ENCODE measurements at regions not wholly inside any gene's neighbourhood (a gene's known extent, or its start where the extent isn't known, plus 50 kb on each side); places are given as distances from the start of the nearest gene placed in this dataset.

DNA sequence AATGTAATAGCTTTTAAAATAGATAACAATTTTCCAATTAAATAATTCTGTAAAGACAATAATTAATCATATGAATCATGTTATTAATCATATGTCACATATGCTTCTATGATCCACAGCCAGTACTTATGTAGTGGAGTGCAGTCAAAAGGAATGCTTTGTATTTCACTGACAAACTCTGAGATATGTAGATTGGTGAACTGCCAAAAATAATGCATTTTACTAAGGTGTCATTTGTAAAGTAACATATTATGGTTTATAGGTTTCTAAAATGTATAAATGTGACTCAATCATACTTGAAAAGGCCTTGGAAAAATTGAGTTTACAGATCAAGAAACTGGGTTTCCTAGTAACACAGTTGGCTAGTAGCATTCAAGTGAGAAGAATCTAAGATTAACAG, 93.8 kb upstream of the KCNH7 start:
- no peak for ATAC-seq
- POLR2A ChIA-PET: no interaction called here

DNA sequence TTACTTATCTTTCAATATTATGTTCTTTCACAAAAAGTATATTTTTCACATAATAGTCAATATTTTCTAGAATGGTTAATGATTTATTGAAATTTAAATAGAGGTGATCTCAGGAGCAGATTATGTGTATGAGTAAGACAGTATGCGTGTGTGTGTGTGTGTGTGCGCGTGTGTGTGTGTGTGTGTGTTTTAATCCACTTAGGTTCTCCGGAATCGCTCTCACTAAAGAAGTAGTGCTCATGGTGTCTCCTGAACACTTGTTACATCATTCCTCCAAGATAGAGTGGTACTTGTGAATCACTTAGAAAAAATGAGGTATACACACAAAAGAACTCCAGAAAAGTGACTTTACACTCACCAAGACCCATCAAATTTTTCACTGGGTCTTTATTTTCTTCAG, 91.0 kb upstream of the KCNH7 start:
- no peak for FAIRE-seq
- 10% methylated on average over 5 of the region's 5 CpGs for WGBS (ENCODE audit: missing lambda C conversion rate)
- ChIA-PET POLR2A (no interaction called here), CTCF (no interaction called here)
- H3K27ac ChIP-seq: peak overlapping the region; percentile 52 to 60; a peak in 3 of 6 replicates
- H3K9me3 ChIP-seq: no peaks in the 10 kb centered on the region
- no peak overlapping the region for H3K4me3 ChIP-seq
- TF ChIP-seq JUN (IDR thresholded peaks at IDR 0.05): 0 out of 5 replicates have a peak, but pooled peaks of 1 of the 2 experiments have one; percentile 27
- TF ChIP-seq RAD21 (conservative IDR thresholded peaks at IDR 0.05 in 1 of 2, IDR thresholded peaks at IDR 0.05 in 1 of 2): no peak
- TF ChIP-seq TP53 (CRISPR knock-in tag; IDR thresholded peaks at IDR 0.05): no peak
- no peak for TF ChIP-seq POLR2A (IDR thresholded peaks at IDR 0.05; ENCODE audit: low read length)
- peak; percentile 59; the same call in 1 of the 2 replicates for TF ChIP-seq FOSL2 (IDR thresholded peaks at IDR 0.05)
- TF ChIP-seq FOSL2 (CRISPR knock-in tag; IDR thresholded peaks at IDR 0.05): peak; percentile 76
- no peak for TF ChIP-seq ELK1 (IDR thresholded peaks at IDR 0.05; ENCODE audit: low read depth, low read length)
- TF ChIP-seq FOSB (CRISPR knock-in tag; IDR thresholded peaks at IDR 0.05): no peak
- TF ChIP-seq HDAC2 (IDR thresholded peaks at IDR 0.05): no peak
- peak; percentile 47; the same call in 1 of the 2 replicates for TF ChIP-seq GATA3 (IDR thresholded peaks at IDR 0.05; ENCODE audit: borderline replicate concordance)
- no peak for TF ChIP-seq MYC (IDR thresholded peaks at IDR 0.05; ENCODE audit: borderline replicate concordance, low read length)
- peak; percentile 67 for TF ChIP-seq JUNB (IDR thresholded peaks at IDR 0.05)
- no peak for TF ChIP-seq CEBPB (IDR thresholded peaks at IDR 0.05)
- no peak for TF ChIP-seq HOXA7 (CRISPR knock-in tag; IDR thresholded peaks at IDR 0.05)
- no peak for TF ChIP-seq FOXS1 (CRISPR knock-in tag; IDR thresholded peaks at IDR 0.05)
- no peak for TF ChIP-seq KDM5A (IDR thresholded peaks at IDR 0.05)
- TF ChIP-seq, protein P1, sequence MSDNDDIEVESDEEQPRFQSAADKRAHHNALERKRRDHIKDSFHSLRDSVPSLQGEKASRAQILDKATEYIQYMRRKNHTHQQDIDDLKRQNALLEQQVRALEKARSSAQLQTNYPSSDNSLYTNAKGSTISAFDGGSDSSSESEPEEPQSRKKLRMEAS (IDR thresholded peaks at IDR 0.05): no peak
- TF ChIP-seq SREBF2 (IDR thresholded peaks at IDR 0.05): no peak
- TF ChIP-seq RCOR1 (IDR thresholded peaks at IDR 0.05; ENCODE audit: low read depth, low read length): no peak
- TF ChIP-seq CBX8 (IDR thresholded peaks at IDR 0.05): no peak
- TF ChIP-seq SMC3 (IDR thresholded peaks at IDR 0.05): no peak
- no peak for TF ChIP-seq ZFP36 (IDR thresholded peaks at IDR 0.05; ENCODE audit: borderline replicate concordance, partially characterized antibody)
- peak; percentile 1 to 73 for DNase-seq (ENCODE audit: low read depth in 1 of 2, low spot score in 1 of 2)
- peak; percentile 49 to 62; a peak in 4 of 6 replicates for ATAC-seq
- peak overlapping the region; percentile 36 for H3K4me2 ChIP-seq
- peaks cover 27% of the 10 kb centered on the region; the same call in 2 of the 3 replicates for H3K4me1 ChIP-seq

More for the DNA sequence above, 93.8 kb upstream of the KCNH7 start:
- DNase-seq (ENCODE audit: low read depth in 1 of 2, low spot score in 1 of 2) (no peak), FAIRE-seq (no peak)
- TF ChIP-seq CHD4 (IDR thresholded peaks at IDR 0.05; ENCODE audit: borderline replicate concordance): no peak
- no peak for TF ChIP-seq JUN (IDR thresholded peaks at IDR 0.05)
- no peak for TF ChIP-seq CBX2 (IDR thresholded peaks at IDR 0.05; ENCODE audit: borderline replicate concordance, low read depth)
- no peak for TF ChIP-seq EHF (CRISPR knock-in tag; IDR thresholded peaks at IDR 0.05)
- no peak for TF ChIP-seq USF2 (IDR thresholded peaks at IDR 0.05)
- TF ChIP-seq, protein P2, sequence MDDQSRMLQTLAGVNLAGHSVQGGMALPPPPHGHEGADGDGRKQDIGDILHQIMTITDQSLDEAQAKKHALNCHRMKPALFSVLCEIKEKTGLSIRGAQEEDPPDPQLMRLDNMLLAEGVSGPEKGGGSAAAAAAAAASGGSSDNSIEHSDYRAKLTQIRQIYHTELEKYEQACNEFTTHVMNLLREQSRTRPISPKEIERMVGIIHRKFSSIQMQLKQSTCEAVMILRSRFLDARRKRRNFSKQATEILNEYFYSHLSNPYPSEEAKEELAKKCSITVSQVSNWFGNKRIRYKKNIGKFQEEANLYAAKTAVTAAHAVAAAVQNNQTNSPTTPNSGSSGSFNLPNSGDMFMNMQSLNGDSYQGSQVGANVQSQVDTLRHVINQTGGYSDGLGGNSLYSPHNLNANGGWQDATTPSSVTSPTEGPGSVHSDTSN (IDR thresholded peaks at IDR 0.05): no peak
- no peak for TF ChIP-seq MAZ (IDR thresholded peaks at IDR 0.05; ENCODE audit: borderline replicate concordance, low read depth, low read length)
- TF ChIP-seq PHF8 (IDR thresholded peaks at IDR 0.05; ENCODE audit: borderline replicate concordance, low read depth): no peak
- no peak for TF ChIP-seq RAD21 (conservative IDR thresholded peaks at IDR 0.05 in 1 of 2, IDR thresholded peaks at IDR 0.05 in 1 of 2)
- TF ChIP-seq RCOR1 (IDR thresholded peaks at IDR 0.05; ENCODE audit: low read depth, low read length): no peak
- TF ChIP-seq KDM1A (IDR thresholded peaks at IDR 0.05; ENCODE audit: low read depth): no peak
- TF ChIP-seq, protein P3, sequence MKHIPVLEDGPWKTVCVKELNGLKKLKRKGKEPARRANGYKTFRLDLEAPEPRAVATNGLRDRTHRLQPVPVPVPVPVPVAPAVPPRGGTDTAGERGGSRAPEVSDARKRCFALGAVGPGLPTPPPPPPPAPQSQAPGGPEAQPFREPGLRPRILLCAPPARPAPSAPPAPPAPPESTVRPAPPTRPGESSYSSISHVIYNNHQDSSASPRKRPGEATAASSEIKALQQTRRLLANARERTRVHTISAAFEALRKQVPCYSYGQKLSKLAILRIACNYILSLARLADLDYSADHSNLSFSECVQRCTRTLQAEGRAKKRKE (CRISPR knock-in tag; IDR thresholded peaks at IDR 0.05; ENCODE audit: low read depth): no peak
- no peak for TF ChIP-seq EP300 (IDR thresholded peaks at IDR 0.05)
- TF ChIP-seq TFCP2L1 (CRISPR knock-in tag; IDR thresholded peaks at IDR 0.05): no peak
- no peak for TF ChIP-seq JUNB (IDR thresholded peaks at IDR 0.05)
- no peak for TF ChIP-seq SREBF2 (IDR thresholded peaks at IDR 0.05)
- TF ChIP-seq RFX5 (IDR thresholded peaks at IDR 0.05): no peak
- Histone ChIP-seq H3K9me3 (no peaks in the 10 kb centered on the region), H3K4me3 (no peak overlapping the region), H3K27ac (no peak overlapping the region), H3K4me2 (no peak overlapping the region), H3K4me1 (peaks cover 18% of the 10 kb centered on the region; the same call in 2 of the 3 replicates)
- CTCF ChIA-PET: interaction anchor here (1.8 kb wide), 1 partner anchor 41 kb away, joined by 6 read pairs; no protein-coding TSS in a partner anchor

Data from A549 (cell line).